ENCODE measurements at regions not wholly inside any gene's neighbourhood (a gene's known extent, or its start where the extent isn't known, plus 50 kb on each side); places are given as distances from the start of the nearest gene placed in this dataset.

GRCh38 chrX:80184854-80185253 lies 170.3 kb downstream of the TBX22 start:
- TF ChIP-seq YY1 (IDR thresholded peaks at IDR 0.05; ENCODE audit: insufficient read depth, insufficient read length) (no peak), ZNF274 (IDR thresholded peaks at IDR 0.05; ENCODE audit: low read depth, low read length) (no peak), SUZ12 (IDR thresholded peaks at IDR 0.05; ENCODE audit: extremely low read depth, insufficient read depth, insufficient read length) (no peak)
